Stimulated activated effector memory CD8-positive, alpha-beta T cell treated with anti-CD3 and anti-CD28 coated beads, Interleukin-12 subunit alpha, Interleukin-12 subunit beta, amount 100 ng/mL, for 72 hours (primary cell): ENCODE measurements at regions not wholly inside any gene's neighbourhood (a gene's known extent, or its start where the extent isn't known, plus 50 kb on each side); places are given as distances from the start of the nearest gene placed in this dataset.
"Not testable (repeated sequence)": the region's sequence is repeated elsewhere in the genome, so short reads cannot be mapped to it uniquely, and the experiment has no call there.

ENCODE experiments used
- ATAC-seq: fragments of 150-1000 bp; cut with Tn5 transposase; 2 replicates; pipeline ENCODE4 v1.10.0; 2021
- DNase-seq, 2 donors: peaks; one replicate each; pipeline ENCODE4 v3.0.0; 2021 to 2022; ENCODE audit warnings: low spot score in 2 of 2
- H3K27ac Mint-ChIP-seq: one replicate; pipeline ENCODE4 v1.8.0; 2022; ENCODE audit warnings: mild to moderate bottlenecking, mixed read lengths
- H3K36me3 Mint-ChIP-seq: one replicate; pipeline ENCODE4 v1.8.0; 2022; ENCODE audit warnings: mild to moderate bottlenecking, mixed read lengths
- H3K4me1 Mint-ChIP-seq: one replicate; pipeline ENCODE4 v1.8.0; 2022; ENCODE audit warnings: mixed read lengths
- H3K4me3 Mint-ChIP-seq: one replicate; pipeline ENCODE4 v1.8.0; 2022; ENCODE audit warnings: mild to moderate bottlenecking, mixed read lengths
- H3K9me3 Mint-ChIP-seq: one replicate; pipeline ENCODE4 v1.8.0; 2022; ENCODE audit warnings: mixed read lengths

DNA sequence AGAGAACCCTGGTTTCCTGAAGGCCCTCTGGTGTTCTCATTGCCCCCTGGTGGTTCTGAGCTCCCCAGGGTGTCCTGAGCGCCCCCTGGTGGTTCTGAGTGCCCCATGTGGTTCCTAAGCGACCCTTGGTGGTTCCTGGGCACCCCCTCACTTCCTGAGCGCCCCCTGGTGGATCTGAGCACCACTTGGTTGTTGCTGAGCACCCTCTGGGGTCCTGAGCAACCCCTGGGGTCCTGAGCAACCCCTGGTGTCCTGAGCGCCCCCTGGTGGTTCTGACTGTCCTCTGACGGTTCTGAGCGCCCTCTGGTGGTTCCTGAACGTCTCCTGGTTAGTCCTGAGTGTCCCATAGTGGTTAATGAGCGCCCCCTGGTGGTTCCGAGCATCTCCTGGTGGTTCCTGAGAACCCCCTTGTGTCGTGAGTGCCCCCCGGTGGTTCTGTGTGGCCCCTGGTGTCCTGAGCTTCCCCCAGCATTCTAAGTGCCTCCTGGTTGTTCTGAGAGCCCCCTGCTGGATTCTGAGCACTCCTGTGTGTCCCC lies 568.3 kb downstream of the TMEM121 start:
- Mint-ChIP-seq H3K27ac (no peak overlapping the region), H3K9me3 (no peaks in the 10 kb centered on the region), H3K4me1 (no peaks in the 10 kb centered on the region), H3K4me3 (no peak overlapping the region), H3K36me3 (no peaks in the 10 kb centered on the region)
- ATAC-seq, result peak; percentile 82
- DNase-seq, result peak in 1 of 2 donors; percentile 58

DNA sequence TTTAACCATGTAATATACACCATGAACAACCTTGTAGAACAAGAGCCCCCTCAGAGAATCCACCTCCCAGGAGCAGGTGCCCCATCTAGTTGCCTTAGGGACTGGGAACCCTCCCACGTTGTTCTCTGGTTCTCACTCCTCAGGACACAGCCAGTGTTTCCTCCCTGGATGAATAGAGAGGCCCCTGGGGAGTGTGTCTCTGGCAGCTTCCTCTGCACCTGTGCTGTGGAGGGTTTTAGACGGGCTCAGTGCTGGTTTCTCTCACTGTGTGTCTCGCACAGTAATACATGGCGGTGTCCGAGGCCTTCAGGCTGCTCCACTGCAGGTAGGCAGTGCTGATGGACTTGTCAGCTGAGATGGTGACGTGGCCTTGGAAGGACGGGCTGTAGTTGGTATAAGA lies 581.3 kb downstream of the TMEM121 start:
- no peak for ATAC-seq
- no peak for DNase-seq
- H3K4me1 Mint-ChIP-seq, result no peaks in the 10 kb centered on the region

DNA sequence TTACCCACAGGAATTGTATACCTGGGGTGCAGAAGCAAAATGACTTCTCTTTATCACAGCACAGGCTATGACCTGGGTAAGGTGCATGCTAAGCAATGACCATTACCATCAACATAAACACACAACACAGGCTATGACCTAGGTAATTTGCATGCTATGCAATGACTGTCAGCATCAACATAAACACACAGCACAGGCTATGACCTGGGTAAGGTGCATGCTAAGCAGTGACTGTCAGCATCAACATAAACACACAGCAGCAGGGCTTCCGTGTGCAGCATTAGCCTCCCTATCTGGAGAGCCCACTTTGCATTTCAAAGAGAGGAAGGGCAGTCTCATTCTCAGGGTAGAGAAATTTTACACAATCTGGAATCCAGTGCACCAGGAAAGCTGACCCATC lies 583.0 kb downstream of the TMEM121 start:
- Mint-ChIP-seq H3K36me3 (no peaks in the 10 kb centered on the region), H3K27ac (no peak overlapping the region), H3K9me3 (no peaks in the 10 kb centered on the region), H3K4me3 (no peak overlapping the region), H3K4me1 (no peaks in the 10 kb centered on the region)
- DNase-seq, result no peak
- no peak for ATAC-seq

More for the DNA sequence above, 581.3 kb downstream of the TMEM121 start:
- Mint-ChIP-seq H3K36me3 (no peaks in the 10 kb centered on the region), H3K4me3 (no peak overlapping the region), H3K9me3 (no peaks in the 10 kb centered on the region), H3K27ac (no peak overlapping the region)

DNA sequence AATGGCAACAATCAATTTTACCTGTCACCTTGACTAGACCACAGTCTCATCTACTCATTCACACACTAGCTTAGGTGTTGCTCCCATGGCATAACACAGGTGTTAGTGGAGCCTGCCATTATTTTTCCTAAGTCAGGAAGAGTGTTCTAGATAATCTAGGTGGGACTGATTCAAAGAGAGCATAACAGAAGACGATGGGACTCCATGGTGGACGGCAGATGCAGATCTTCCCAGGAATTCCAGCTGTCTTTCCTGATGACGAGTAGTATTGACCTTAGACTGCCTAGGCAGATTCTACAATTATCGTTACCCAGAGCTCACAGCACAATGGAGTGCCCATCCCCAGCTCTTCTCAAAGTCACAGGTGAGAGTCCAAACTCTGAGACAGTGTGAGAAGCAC lies 589.0 kb downstream of the TMEM121 start:
- DNase-seq, result no peak
- Mint-ChIP-seq H3K9me3 (no peaks in the 10 kb centered on the region), H3K27ac (no peak overlapping the region), H3K4me3 (no peak overlapping the region), H3K4me1 (peaks cover 11% of the 10 kb centered on the region), H3K36me3 (no peaks in the 10 kb centered on the region)
- no peak for ATAC-seq

DNA sequence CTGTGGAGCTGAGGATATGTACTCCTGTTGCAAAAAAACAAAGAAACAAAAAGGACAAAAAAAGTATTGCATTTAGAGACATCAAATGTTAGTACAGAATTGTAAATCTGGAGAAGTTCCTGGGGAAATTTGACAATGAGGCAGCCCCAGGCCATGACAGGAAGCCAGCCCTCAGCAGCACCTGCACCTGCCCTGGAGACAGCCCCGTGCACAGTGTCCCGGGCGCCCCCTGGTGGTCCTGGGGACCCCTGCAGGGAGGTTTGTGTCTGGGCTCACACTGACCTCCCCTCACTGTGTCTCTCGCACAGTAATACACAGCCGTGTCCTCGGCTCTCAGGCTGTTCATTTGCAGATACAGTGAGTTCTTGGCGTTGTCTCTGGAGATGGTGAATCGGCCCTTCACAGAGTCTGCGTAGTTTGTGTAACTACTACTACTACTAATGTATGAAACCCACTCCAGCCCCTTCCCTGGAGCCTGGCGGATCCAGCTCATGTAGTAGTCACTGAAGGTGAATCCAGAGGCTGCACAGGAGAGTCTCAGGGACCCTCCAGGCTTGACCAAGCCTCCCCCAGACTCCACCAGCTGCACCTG lies 590.1 kb downstream of the TMEM121 start:
- H3K36me3 Mint-ChIP-seq, H3K27ac Mint-ChIP-seq, H3K9me3 Mint-ChIP-seq, DNase-seq, H3K4me3 Mint-ChIP-seq: not testable (repeated sequence)
- peaks cover 11% of the 10 kb centered on the region for H3K4me1 Mint-ChIP-seq
- peak; percentile 50 for ATAC-seq

DNA sequence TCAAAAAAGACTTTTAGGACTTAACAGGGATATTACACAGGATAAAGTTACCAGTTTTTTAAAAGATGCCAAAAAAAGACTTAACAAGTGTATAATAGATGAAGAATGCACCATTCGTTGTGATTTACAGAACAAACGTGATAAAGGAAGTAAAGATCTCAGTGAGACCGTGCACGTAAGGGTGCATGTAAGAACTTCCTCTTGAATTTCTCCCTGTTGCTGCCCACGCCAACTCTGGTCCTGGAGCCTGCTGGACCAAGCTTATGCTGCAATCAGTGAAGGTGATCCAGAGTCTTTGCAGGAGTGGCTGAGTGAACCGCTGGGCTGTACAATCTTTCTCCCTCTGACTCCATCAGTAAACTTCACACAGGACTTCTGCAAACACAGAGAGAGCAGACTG lies 593.7 kb downstream of the TMEM121 start:
- Mint-ChIP-seq H3K27ac (no peak overlapping the region), H3K9me3 (no peaks in the 10 kb centered on the region), H3K4me3 (peak overlapping the region; percentile 16), H3K4me1 (peaks cover 11% of the 10 kb centered on the region), H3K36me3 (no peaks in the 10 kb centered on the region)
- ATAC-seq, result no peak
- no peak for DNase-seq

DNA sequence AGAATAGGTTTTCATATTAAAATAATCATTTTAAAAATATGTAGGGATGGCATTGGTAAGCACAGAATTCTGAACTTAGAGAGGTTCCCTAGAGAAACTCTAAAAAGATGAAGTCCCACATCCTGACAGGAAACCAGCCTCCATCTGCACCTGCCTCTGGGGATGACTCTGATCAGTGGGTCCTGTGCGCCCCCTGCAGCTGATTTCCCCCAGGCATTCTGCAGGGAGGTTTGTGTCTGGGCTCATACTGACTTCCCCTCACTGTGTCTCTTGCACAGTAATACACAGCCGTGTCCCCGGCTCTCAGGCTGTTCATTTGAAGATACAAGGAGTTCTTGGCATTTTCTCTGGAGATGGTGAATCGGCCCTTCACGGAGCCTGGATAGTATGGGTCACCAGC lies 602.9 kb downstream of the TMEM121 start:
- no peak for DNase-seq
- H3K4me1 Mint-ChIP-seq, result peaks cover 24% of the 10 kb centered on the region
- no peaks in the 10 kb centered on the region for H3K9me3 Mint-ChIP-seq
- no peaks in the 10 kb centered on the region for H3K36me3 Mint-ChIP-seq
- no peak for ATAC-seq
- no peak overlapping the region for H3K4me3 Mint-ChIP-seq
- H3K27ac Mint-ChIP-seq, result no peak overlapping the region

DNA sequence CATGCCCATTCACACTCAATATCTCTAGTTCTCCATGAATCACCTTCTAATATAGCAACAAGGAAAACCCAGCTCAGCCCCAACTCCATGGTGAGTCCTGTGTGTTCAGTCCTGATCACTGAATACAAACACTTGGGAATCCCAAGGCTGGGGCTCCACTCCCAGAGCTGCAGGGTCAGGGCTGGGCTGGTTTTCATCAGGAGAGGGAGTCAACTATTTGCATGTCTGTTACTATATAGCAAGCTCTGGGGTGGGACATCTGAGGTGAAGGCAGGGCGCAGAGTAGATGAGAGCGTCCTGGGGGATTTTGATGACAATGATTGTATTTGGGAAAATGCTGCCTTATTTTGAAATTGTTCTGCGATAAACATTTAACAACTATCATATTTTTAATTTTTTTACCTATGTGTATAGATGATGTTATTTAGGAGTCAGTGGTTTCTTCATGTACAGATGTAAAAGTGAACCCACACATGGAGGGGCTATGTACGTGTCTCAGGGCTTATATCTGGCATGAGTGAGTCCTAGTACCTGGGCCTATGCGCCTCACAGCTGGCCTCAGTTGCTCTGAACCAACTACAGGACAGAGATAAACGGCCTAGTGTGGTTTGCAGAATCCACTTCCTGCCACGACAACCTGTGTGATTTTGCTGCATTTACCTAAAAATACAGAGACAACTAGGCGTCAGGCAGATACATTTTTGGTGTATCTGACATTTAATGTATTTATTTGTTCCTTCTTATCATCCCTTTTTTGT lies 603.7 kb downstream of the TMEM121 start:
- H3K9me3 Mint-ChIP-seq, H3K4me3 Mint-ChIP-seq, DNase-seq, H3K36me3 Mint-ChIP-seq, H3K27ac Mint-ChIP-seq, ATAC-seq: not testable (repeated sequence)
- H3K4me1 Mint-ChIP-seq, result peaks cover 24% of the 10 kb centered on the region

DNA sequence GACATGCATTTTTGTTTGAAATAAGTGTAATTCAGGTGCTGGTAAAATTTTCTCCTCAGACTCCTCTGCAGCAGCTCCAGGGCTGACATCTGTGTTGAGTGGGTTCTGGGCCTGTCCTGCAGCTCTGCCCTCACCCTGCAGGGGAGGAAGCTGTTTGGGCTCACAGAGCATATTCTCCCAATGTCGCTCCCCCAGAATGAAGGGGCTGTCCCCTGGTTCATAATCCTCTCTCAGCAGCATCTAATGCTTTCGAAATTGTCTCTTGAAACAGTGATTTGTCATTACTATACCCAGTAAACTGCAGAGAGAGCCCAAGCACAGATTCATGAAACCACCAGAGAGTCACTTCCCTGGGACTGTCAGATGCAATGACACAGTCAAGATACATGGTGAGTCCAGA lies 606.7 kb downstream of the TMEM121 start:
- DNase-seq, H3K27ac Mint-ChIP-seq, H3K9me3 Mint-ChIP-seq, H3K4me3 Mint-ChIP-seq, H3K36me3 Mint-ChIP-seq: not testable (repeated sequence)
- H3K4me1 Mint-ChIP-seq, result peaks cover 24% of the 10 kb centered on the region
- peak; percentile 69 for ATAC-seq

DNA sequence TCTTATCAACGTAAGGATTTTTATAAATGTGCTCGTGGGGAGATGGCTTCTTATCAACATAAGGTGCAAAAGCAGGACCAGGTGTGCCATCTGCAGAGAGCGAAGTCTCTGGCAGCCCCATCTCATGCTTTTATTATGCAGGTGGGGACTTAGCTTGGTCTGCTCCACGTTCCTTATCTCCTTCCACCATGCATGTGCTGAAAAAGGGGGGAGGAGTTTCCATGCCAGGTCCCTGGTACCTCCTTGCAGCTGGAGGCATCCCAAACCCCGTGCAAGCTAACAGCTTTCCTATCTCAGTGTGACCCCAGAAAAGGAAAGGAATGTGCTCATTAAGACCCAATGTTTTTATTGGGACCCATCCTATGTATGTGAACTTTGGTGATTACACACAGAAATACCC lies 608.5 kb downstream of the TMEM121 start:
- Mint-ChIP-seq H3K4me1 (peaks cover 10% of the 10 kb centered on the region), H3K4me3 (no peak overlapping the region), H3K27ac (no peak overlapping the region), H3K36me3 (no peaks in the 10 kb centered on the region), H3K9me3 (no peaks in the 10 kb centered on the region)
- ATAC-seq (no peak), DNase-seq (no peak)

DNA sequence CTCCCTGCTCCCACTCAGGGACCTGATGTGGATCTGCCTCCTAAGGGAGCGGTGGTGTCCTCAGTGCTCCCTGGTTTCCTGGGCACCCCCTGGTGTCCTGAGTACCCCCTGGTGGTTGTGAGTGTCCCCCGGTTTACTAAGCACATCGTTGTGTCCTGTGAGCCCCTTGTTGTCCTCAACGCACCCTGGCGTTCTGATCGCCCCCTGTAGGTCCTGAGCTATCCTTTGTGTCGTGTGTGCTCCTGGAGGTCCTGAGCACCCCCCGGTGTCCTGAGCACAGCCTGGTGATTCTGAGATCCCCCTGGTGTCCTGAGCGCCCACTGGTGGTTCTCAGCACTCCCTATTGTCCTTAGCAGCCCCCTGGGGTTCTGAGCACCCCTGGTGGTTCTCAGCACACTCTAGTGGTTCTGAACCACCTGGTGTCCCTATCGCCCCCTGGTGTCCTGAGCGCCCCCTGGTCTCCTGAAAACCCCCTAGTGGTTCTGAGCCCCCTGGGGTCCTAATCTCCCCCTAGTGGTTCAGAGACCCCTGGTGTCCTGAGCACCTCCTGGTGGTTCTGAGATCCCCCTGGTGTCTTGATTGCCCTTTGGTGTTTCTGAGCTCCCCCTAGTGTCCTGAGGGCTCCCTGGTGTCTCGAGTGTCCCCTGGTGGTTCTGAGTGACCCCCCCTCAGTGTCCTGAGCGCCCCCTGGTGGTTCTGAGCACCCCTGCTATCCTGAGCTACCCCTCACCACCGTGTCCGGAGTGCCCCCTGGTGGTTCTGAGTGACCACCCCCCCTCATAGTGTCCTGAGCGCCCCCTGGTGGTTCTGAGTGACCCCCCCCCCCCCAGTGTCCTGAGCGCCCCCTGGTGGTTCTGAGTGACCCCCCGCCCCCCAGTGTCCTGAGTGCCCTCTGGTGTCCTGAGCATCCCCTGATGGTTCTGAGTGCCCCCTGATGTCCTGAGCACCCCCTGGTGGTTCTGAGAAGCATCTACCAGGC lies 615.1 kb downstream of the TMEM121 start:
- Mint-ChIP-seq H3K27ac (peak overlapping the region; percentile 40), H3K4me1 (peaks cover 22% of the 10 kb centered on the region), H3K36me3 (no peaks in the 10 kb centered on the region), H3K4me3 (no peak overlapping the region), H3K9me3 (no peaks in the 10 kb centered on the region)
- peak; percentile 57 for ATAC-seq
- peak; percentile 29 to 54 for DNase-seq

DNA sequence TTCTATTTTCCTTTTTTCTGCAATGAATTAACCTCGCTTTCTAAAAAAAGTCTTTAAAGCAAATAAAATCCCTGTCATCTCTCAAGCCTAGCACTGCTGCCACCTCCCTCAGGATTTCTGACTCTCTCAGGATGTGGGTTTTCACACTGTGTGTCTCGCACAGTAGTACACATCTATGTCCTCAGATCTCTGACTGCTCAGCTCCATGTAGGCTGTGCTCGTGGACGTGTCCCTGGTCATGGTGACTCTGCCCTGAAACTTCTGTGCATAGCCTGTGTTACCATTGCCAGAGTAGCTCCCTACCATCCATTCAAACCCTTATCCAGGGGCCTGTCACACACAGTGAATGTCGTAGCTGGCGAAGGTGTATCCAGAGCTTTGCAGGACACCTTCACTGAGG lies 619.3 kb downstream of the TMEM121 start:
- H3K36me3 Mint-ChIP-seq, ATAC-seq, H3K9me3 Mint-ChIP-seq, DNase-seq: not testable (repeated sequence)
- peak overlapping the region; percentile 19 for H3K27ac Mint-ChIP-seq
- peak overlapping the region; percentile 5 for H3K4me3 Mint-ChIP-seq
- H3K4me1 Mint-ChIP-seq, result peaks cover 27% of the 10 kb centered on the region

DNA sequence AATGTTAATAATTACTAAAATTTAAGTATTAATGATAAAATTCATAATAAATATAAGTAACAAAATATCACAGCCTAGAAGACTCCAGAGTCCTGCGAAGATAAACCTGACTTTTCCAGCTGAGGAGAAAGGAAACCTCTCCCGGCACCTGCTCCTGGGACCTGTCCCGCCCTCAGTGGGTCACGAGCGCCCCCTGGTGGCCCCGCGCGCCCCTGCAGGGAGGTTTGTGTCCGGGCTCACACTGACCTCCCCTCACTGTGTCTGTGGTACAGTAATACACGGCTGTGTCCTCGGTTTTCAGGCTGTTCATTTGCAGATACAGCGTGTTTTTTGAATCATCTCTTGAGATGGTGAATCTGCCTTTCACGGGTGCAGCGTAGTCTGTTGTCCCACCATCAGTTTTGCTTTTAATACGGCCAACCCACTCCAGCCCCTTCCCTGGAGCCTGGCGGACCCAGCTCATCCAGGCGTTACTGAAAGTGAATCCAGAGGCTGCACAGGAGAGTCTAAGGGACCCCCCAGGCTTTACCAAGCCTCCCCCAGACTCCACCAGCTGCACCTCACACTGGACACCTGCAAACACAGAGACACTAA lies 627.1 kb downstream of the TMEM121 start:
- not testable (repeated sequence) for H3K4me1 Mint-ChIP-seq, H3K9me3 Mint-ChIP-seq, H3K36me3 Mint-ChIP-seq, ATAC-seq, H3K27ac Mint-ChIP-seq
- peak; percentile 87 to 90 for DNase-seq
- H3K4me3 Mint-ChIP-seq, result peak overlapping the region; percentile 2

DNA sequence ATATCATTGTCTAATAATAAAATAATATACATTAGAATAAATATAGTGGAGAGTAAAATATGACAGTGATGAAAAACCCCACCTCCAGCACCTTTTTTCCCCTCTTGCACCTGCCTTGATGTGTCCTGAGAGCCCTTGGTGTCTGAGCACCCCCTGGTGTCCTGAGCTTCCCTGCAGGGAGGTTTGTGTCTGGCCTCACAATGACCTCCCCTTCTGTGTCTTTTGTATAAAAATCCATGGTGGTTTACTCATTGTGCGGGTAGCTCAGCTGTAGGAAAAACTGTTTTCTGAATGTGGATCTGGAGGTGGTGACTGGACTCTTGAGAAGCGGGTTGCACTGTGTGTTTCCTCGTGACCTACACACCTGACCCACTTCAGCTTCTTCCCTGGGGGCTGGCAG lies 636.9 kb downstream of the TMEM121 start:
- Mint-ChIP-seq H3K4me3 (no peak overlapping the region), H3K36me3 (peaks cover 6% of the 10 kb centered on the region), H3K9me3 (no peaks in the 10 kb centered on the region), H3K27ac (peak overlapping the region; percentile 30), H3K4me1 (peaks cover 20% of the 10 kb centered on the region)
- ATAC-seq, result no peak
- no peak for DNase-seq

DNA sequence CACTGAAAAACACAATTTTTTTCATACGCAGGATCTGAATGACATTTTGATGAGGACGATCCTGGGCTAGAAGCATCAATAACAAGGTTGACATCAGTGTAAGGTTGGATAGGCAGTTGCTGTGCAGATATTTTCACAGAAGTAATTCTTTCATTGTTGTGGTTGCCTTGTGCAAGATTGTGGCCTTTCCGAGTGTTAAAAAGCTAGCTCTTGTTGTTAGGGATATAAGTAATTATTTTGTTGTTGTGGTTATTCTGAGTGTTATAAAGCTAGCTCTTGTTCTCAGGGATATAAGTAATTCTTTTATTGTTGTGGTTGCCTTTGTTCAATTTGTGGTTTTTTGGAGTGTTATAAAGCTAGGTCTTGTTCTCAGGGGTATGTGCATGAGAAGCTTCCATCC lies 637.4 kb downstream of the TMEM121 start:
- H3K9me3 Mint-ChIP-seq, H3K4me3 Mint-ChIP-seq: not testable (repeated sequence)

More for the DNA sequence above, 637.4 kb downstream of the TMEM121 start:
- ATAC-seq, H3K36me3 Mint-ChIP-seq, DNase-seq: not testable (repeated sequence)
- Mint-ChIP-seq H3K4me1 (peaks cover 20% of the 10 kb centered on the region), H3K27ac (peak overlapping the region; percentile 30)
